ENCODE measurements at regions not wholly inside any gene's neighbourhood (a gene's known extent, or its start where the extent isn't known, plus 50 kb on each side); places are given as distances from the start of the nearest gene placed in this dataset.

GRCh38 chr10:118204292-118204943 lies 137.7 kb downstream of the FAM204A start:
- TF ChIP-seq POLR2AphosphoS5 (IDR thresholded peaks at IDR 0.05): no peak
- no peak for TF ChIP-seq POLR2A (IDR thresholded peaks at IDR 0.05)
- no peak for TF ChIP-seq CTCF (IDR thresholded peaks at IDR 0.05)
